Liver (tissue), 8 donors: ENCODE measurements at regions not wholly inside any gene's neighbourhood (a gene's known extent, or its start where the extent isn't known, plus 50 kb on each side); places are given as distances from the start of the nearest gene placed in this dataset.

Source experiments
- DNase-seq: peaks from one replicate; pipeline ENCODE4 v3.0.0-alpha.2; 2017; ENCODE audit warnings: low spot score
- H3K27ac ChIP-seq, 2 donors: one replicate each; pipeline ENCODE4 v1.7.0; 2013; ENCODE audit warnings: inconsistent platforms in 2 of 2, low read length in 2 of 2, control low read depth in 1 of 2, low read depth in 1 of 2, mild to moderate bottlenecking in 1 of 2
- H3K27me3 ChIP-seq, 4 donors: one replicate each; pipeline versions ENCODE4 v1.6.1 to v1.7.0; 2013; ENCODE audit warnings: low read length in 3 of 4, inconsistent platforms in 1 of 4, mild to moderate bottlenecking in 1 of 4, moderate library complexity in 1 of 4; ENCODE audit not compliant: control insufficient read depth in 4 of 4, insufficient read depth in 4 of 4
- H3K36me3 ChIP-seq, 4 donors: one replicate each; pipeline versions ENCODE4 v1.6.1 to v1.7.0; 2013; ENCODE audit warnings: low read length in 3 of 4, mild to moderate bottlenecking in 3 of 4, low read depth in 1 of 4, moderate library complexity in 1 of 4; ENCODE audit not compliant: control insufficient read depth in 4 of 4, insufficient read depth in 3 of 4
- H3K4me1 ChIP-seq, 4 donors: one replicate each; pipeline versions ENCODE4 v1.6.1 to v1.7.0; 2013; ENCODE audit warnings: low read length in 3 of 4, mild to moderate bottlenecking in 3 of 4, moderate library complexity in 1 of 4; ENCODE audit not compliant: control insufficient read depth in 4 of 4, insufficient read depth in 4 of 4
- H3K4me3 ChIP-seq, 3 donors: one replicate each; pipeline versions ENCODE4 v1.6.1 to v1.7.0; 2013; ENCODE audit warnings: low read length in 3 of 3, control low read depth in 1 of 3, low read depth in 1 of 3, mild to moderate bottlenecking in 1 of 3
- H3K9ac ChIP-seq, 2 donors: one replicate each; pipeline ENCODE4 v1.7.0; 2013; ENCODE audit warnings: low read length in 2 of 2, mild to moderate bottlenecking in 2 of 2, moderate library complexity in 2 of 2, control low read depth in 1 of 2, low read depth in 1 of 2
- H3K9me3 ChIP-seq, 4 donors: one replicate each; pipeline versions ENCODE4 v1.6.1 to v1.7.0; 2013; ENCODE audit warnings: low read length in 3 of 4; ENCODE audit not compliant: control insufficient read depth in 4 of 4
- EGR1 ChIP-seq, 2 donors: IDR thresholded peaks; 2 replicates each; pipeline ENCODE4 v1.6.1; 2016 to 2018; ENCODE audit warnings: antibody characterized with exemption in 2 of 2, low read depth in 2 of 2
- FOXA1 ChIP-seq: IDR thresholded peaks from 2 replicates; pipeline ENCODE4 v1.6.1; 2016; ENCODE audit warnings: antibody characterized with exemption
- GABPA ChIP-seq, 2 donors: IDR thresholded peaks in 1 of 2; conservative IDR thresholded peaks in 1 of 2; 2 replicates each; pipeline ENCODE4 v1.6.1; 2016; ENCODE audit warnings: antibody characterized with exemption in 2 of 2, mild to moderate bottlenecking in 1 of 2, moderate library complexity in 1 of 2
- HNF4A ChIP-seq, 2 donors: conservative IDR thresholded peaks; 2 replicates each; pipeline ENCODE4 v1.6.1; 2016; ENCODE audit warnings: antibody characterized with exemption in 2 of 2, mild to moderate bottlenecking in 2 of 2
- JUND ChIP-seq, 2 donors: IDR thresholded peaks; 2 replicates each; pipeline ENCODE4 v1.6.1; 2016; ENCODE audit warnings: antibody characterized with exemption in 2 of 2
- MAX ChIP-seq: IDR thresholded peaks from 2 replicates; pipeline ENCODE4 v1.6.1; 2016; ENCODE audit warnings: antibody characterized with exemption
- NR2F2 ChIP-seq: IDR thresholded peaks from 2 replicates; pipeline ENCODE4 v1.6.1; 2016; ENCODE audit warnings: antibody characterized with exemption
- RAD21 ChIP-seq, 2 donors: IDR thresholded peaks; 2 replicates each; pipeline ENCODE4 v1.6.1; 2016; ENCODE audit warnings: antibody characterized with exemption in 2 of 2, mild to moderate bottlenecking in 2 of 2
- REST ChIP-seq: IDR thresholded peaks from 2 replicates; pipeline ENCODE4 v1.6.1; 2016; ENCODE audit warnings: antibody characterized with exemption, mild to moderate bottlenecking
- RXRA ChIP-seq, 2 donors: IDR thresholded peaks; 2 replicates each; pipeline ENCODE4 v1.6.1; 2017 to 2018; ENCODE audit warnings: antibody characterized with exemption in 2 of 2, mild to moderate bottlenecking in 1 of 2
- SP1 ChIP-seq: IDR thresholded peaks from 2 replicates; pipeline ENCODE4 v1.6.1; 2018; ENCODE audit warnings: antibody characterized with exemption, mild to moderate bottlenecking
- TAF1 ChIP-seq: conservative IDR thresholded peaks from 2 replicates; pipeline ENCODE4 v1.6.1; 2016; ENCODE audit warnings: antibody characterized with exemption, mild to moderate bottlenecking
- YY1 ChIP-seq: IDR thresholded peaks from 2 replicates; pipeline ENCODE4 v1.6.1; 2016; ENCODE audit warnings: antibody characterized with exemption, mild to moderate bottlenecking
- WGBS: extraction: QIAGEN DNeasy Blood & Tissue Kit; methylation state at CpG from one replicate; pipeline ENCODE4 v1.1.7; 2013; 5-methylcytosine and 5-hydroxymethylcytosine counted together
- TF ChIP-seq, protein P1 (sequence below): IDR thresholded peaks from 2 replicates; pipeline ENCODE4 v1.6.1; 2016; ENCODE audit warnings: antibody characterized with exemption
- TF ChIP-seq, protein P2 (sequence below): IDR thresholded peaks from 2 replicates; pipeline ENCODE4 v1.6.1; 2016; ENCODE audit warnings: antibody characterized with exemption
- TF ChIP-seq, protein P3 (sequence below): fragments of 150-350 bp; IDR thresholded peaks from 2 replicates; pipeline ENCODE4 v1.5.1; 2017; ENCODE audit warnings: improper control_type of control experiment, low read depth, low read length; ENCODE audit not compliant: missing input control
- donor health status: healthy.
- donor health status: healthy.
- donor health status: healthy.
- donor health status: healthy.
- donor health status: healthy.

GRCh38 chr18:10070561-10071000, 156.8 kb downstream of the VAPA start:
- H3K9me3 ChIP-seq = no peaks in the 10 kb centered on the region
- no peaks in the 10 kb centered on the region for H3K27me3 ChIP-seq
- TF ChIP-seq, protein P1, sequence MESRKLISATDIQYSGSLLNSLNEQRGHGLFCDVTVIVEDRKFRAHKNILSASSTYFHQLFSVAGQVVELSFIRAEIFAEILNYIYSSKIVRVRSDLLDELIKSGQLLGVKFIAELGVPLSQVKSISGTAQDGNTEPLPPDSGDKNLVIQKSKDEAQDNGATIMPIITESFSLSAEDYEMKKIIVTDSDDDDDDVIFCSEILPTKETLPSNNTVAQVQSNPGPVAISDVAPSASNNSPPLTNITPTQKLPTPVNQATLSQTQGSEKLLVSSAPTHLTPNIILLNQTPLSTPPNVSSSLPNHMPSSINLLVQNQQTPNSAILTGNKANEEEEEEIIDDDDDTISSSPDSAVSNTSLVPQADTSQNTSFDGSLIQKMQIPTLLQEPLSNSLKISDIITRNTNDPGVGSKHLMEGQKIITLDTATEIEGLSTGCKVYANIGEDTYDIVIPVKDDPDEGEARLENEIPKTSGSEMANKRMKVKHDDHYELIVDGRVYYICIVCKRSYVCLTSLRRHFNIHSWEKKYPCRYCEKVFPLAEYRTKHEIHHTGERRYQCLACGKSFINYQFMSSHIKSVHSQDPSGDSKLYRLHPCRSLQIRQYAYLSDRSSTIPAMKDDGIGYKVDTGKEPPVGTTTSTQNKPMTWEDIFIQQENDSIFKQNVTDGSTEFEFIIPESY = no peak
- TF ChIP-seq RAD21 (IDR thresholded peaks at IDR 0.05) = no peak
- TF ChIP-seq, protein P2, sequence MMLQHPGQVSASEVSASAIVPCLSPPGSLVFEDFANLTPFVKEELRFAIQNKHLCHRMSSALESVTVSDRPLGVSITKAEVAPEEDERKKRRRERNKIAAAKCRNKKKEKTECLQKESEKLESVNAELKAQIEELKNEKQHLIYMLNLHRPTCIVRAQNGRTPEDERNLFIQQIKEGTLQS = no peak
- no peak for TF ChIP-seq REST
- TF ChIP-seq HNF4A (conservative IDR thresholded peaks at IDR 0.05) = no peak
- TF ChIP-seq RXRA (IDR thresholded peaks at IDR 0.05) = no peak
- no peak for TF ChIP-seq YY1
- no peak for TF ChIP-seq NR2F2
- no peak for TF ChIP-seq SP1
- no peaks in the 10 kb centered on the region for H3K36me3 ChIP-seq
- no peak for DNase-seq
- no peak overlapping the region for H3K4me3 ChIP-seq
- H3K9ac ChIP-seq = no peak overlapping the region
- H3K27ac ChIP-seq = no peak overlapping the region
- WGBS = 66% methylated on average over 2 of the region's 2 CpGs
- H3K4me1 ChIP-seq = no peaks in the 10 kb centered on the region

- Histone ChIP-seq H3K27ac (no peak overlapping the region), H3K4me3 (no peak overlapping the region), H3K9me3 (no peaks in the 10 kb centered on the region), H3K36me3 (no peaks in the 10 kb centered on the region), H3K4me1 (no peaks in the 10 kb centered on the region), H3K9ac (no peak overlapping the region), H3K27me3 (no peaks in the 10 kb centered on the region)
- TF ChIP-seq, protein P3, sequence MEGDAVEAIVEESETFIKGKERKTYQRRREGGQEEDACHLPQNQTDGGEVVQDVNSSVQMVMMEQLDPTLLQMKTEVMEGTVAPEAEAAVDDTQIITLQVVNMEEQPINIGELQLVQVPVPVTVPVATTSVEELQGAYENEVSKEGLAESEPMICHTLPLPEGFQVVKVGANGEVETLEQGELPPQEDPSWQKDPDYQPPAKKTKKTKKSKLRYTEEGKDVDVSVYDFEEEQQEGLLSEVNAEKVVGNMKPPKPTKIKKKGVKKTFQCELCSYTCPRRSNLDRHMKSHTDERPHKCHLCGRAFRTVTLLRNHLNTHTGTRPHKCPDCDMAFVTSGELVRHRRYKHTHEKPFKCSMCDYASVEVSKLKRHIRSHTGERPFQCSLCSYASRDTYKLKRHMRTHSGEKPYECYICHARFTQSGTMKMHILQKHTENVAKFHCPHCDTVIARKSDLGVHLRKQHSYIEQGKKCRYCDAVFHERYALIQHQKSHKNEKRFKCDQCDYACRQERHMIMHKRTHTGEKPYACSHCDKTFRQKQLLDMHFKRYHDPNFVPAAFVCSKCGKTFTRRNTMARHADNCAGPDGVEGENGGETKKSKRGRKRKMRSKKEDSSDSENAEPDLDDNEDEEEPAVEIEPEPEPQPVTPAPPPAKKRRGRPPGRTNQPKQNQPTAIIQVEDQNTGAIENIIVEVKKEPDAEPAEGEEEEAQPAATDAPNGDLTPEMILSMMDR = no peak
- TF ChIP-seq RXRA (IDR thresholded peaks at IDR 0.05) (no peak), NR2F2 (no peak), JUND (IDR thresholded peaks at IDR 0.05) (no peak), TAF1 (no peak), EGR1 (IDR thresholded peaks at IDR 0.05; ENCODE audit: low read depth in 2 of 2) (no peak), MAX (no peak), RAD21 (IDR thresholded peaks at IDR 0.05) (no peak), YY1 (no peak), GABPA (IDR thresholded peaks at IDR 0.05 in 1 of 2, conservative IDR thresholded peaks at IDR 0.05 in 1 of 2) (no peak), SP1 (no peak), FOXA1 (no peak)
- WGBS = 70% methylated on average over 5 of the region's 5 CpGs
- DNase-seq = no peak
Observed at GRCh38 chr18:10072671-10073175, 158.9 kb downstream of the VAPA start.
